ENCODE measurements at regions not wholly inside any gene's neighbourhood (a gene's known extent, or its start where the extent isn't known, plus 50 kb on each side); places are given as distances from the start of the nearest gene placed in this dataset.

- DNase-seq: no peak
These were observed 1048.8 kb upstream of the ACO1 start for GRCh38 chr9:31335529-31336234.

- DNase-seq: no peak
These were observed 1048.1 kb upstream of the ACO1 start for GRCh38 chr9:31336386-31336785.

GRCh38 chr9:31336841-31337240 is 1047.6 kb upstream of the ACO1 start:
- no peak for DNase-seq

DNA sequence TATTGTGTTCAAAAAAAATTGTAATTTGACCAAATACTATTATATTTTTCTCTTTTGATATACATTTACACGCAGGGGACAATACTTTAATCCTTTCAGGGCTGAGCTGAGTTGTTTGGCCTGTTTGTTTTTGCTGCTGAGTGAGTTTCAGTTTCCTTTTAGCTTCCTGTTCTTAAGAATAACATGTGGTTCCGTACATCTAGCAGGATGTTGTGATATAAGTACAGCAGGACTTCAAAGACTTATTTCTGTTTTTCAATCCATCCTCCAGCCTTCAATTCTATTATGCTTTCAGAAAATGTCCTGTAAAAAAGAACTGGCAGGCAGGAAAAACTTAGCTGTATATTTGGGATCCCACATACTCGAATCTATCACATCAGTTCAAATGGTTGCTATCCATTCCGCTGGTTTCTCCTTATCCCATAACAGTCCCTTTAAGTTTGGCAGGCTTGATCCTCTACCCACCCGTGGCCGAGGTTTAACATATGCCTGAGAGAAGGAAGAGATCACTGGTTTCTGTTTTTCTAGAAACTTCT is 1037.3 kb upstream of the ACO1 start:
- DNase-seq: peak; percentile 25

DNA sequence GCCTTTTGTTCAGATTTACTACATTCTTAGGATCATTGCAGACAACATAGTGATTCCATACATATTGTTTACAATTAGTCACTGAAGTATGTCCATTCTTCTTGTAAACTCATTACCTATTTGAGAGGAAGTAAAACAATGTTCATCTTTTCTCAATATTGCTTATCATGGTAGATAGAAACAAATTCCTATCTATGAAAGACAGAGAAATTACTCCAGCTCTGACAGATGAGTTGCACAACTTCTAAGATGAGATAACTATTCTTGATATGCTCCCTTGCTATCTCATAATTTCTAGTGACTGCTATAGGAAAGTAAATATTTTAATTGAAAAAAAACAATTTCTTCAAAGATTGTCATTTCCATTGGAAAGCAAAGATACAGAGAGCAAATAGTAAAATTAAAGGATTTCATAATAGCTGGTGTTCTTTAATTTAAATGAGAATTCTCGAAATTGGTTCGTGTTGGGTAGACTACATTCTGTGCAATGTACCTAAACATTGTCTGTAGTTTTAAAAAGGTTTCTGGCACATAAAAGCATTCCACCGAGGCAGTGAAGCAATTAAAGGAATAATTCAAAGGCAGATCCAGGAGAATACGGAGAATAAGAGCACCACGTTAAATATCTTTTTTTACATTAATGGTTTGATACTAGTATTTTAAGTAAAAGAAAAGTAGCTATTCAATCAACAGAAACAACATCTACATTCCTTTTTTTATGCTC is 1029.1 kb upstream of the ACO1 start:
- no peak for DNase-seq

DNA sequence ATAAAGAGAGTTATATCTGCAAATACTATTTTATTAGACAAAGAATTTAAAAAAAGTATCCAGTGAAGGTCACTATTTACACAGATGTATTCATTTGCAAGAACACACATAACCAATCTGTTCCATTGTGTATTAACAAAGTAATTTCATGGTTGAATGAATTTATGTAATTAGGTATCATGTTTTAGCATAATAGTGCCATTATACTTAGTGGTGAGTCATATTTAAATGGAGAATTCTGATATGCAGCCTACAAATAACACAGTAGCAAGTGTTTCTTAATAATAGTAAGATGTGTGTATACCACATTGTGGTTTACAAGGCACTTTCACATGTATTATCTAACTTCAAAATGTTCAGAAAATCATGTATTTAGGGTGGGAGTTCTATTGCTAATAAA is 1028.5 kb upstream of the ACO1 start:
- no peak for DNase-seq

GRCh38 chr9:31359071-31359470 is 1025.4 kb upstream of the ACO1 start:
- DNase-seq: no peak

DNA sequence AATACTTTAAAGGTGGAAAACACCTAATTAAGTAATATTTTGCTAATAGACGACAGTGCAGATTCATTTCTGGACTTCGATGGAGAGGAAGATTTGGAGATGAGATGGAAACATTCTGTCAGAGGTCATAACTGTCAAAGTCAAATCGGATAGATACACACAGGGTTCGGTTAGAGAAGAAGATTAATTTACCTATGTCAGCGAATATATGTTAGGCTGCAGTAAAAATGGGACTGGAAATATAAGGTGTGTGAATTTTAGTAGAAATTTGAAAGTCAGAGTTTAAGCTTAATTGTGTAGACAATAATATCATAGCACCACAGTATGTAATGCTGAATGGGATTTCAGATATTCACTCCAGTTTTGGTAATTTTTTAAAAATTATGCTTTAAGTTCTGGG is 1020.3 kb upstream of the ACO1 start:
- no peak for DNase-seq

DNA sequence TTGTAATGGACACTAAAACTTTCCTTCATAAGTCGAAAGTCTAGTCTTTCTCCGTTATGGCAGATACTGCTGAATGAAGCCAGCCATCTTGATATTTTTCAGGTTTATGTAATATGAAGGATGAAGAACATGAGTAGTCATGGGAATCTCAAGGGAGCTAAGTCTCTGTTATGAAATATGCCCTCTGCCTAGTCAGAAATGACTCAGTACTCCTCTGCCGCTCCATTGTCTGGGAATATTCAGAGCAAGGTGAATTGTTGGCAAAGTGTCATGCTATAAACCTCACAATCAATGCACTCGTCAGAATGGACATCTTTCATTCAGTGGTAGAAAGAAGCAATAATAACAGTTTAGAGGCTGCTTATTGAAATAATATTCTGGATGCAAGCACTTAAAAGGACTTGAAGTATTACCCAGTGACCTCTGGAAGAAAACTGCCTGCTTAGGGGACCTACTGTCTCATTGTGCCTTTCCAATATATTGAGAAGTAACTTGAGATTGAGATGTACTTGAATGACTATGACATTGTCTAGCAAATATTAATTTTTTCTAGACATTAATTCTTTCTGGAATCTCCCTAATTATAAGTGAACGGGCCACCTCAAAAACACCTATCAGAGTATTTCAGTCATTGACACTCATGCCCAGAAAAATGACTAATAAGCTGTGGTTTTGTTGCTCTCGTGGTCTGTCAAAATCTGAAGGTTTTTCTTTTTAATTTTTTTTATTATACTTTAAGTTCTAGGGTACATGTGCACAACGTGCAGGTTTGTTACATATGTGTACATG is 1011.5 kb upstream of the ACO1 start:
- no peak for DNase-seq

DNA sequence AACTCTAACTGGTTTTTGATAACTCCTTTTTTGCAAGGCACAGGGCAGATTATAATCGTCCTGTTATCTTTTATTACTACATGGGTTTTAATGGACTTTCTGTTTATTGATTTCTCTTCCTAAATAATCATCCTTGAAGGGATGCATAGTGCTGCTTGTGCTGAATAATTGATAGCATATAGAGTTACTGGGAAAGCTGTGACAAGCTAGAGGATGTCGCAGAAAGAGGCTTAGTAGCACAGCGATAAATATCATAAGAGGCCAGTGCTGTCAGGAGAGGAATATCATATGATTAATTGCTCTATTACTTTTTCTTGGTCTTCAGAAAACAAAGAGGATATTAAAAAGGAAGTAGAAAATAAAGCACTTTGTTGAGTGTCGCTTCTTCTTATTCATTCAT is 1007.1 kb upstream of the ACO1 start:
- no peak for DNase-seq

GRCh38 chr9:31388660-31389059 is 995.8 kb upstream of the ACO1 start:
- no peak for DNase-seq

- DNase-seq: no peak
These were observed 995.4 kb upstream of the ACO1 start for GRCh38 chr9:31389075-31389474.

GRCh38 chr9:31390403-31391025 is 993.9 kb upstream of the ACO1 start:
- DNase-seq: no peak

- DNase-seq: no peak
These were observed 991.2 kb upstream of the ACO1 start for GRCh38 chr9:31393240-31393639.

GRCh38 chr9:31394015-31394473 is 990.4 kb upstream of the ACO1 start:
- no peak for DNase-seq

DNA sequence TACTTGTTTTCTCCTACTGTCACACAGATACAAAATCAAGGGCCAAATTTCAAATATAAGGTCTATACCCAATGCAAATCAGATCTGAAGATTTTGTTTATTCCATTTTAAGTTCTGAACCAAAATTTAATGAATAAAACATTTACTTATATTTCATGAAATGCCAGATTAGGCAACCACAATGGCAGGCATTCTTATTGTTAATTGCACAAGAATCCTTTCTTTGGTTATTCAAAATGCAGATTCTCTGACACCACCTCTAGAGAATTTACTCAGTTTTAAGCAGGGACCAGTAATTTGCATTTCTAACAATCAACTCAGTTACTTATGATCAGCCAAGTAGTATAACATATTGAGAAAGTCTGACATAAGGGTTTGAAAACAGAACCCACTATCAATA is 972.4 kb upstream of the ACO1 start:
- DNase-seq: no peak

GRCh38 chr9:31415164-31415563 is 969.3 kb upstream of the ACO1 start:
- DNase-seq: no peak

GRCh38 chr9:31418419-31418818 is 966.0 kb upstream of the ACO1 start:
- DNase-seq: no peak

- peak; percentile 46 for DNase-seq
These were observed 940.6 kb upstream of the ACO1 start for GRCh38 chr9:31443630-31444457.

- DNase-seq: no peak
These were observed 939.1 kb upstream of the ACO1 start for GRCh38 chr9:31445357-31445756.

GRCh38 chr9:31445960-31446359 is 938.5 kb upstream of the ACO1 start:
- no peak for DNase-seq

GRCh38 chr9:31467075-31467474 is 917.4 kb upstream of the ACO1 start:
- no peak for DNase-seq
